HFFc6 (cell line): ENCODE measurements at regions not wholly inside any gene's neighbourhood (a gene's known extent, or its start where the extent isn't known, plus 50 kb on each side); places are given as distances from the start of the nearest gene placed in this dataset.

ENCODE experiments used
- DNase-seq: peaks from one replicate; pipeline ENCODE4 v3.0.0-alpha.2; 2018
- H3K27ac Mint-ChIP-seq: 2 replicates; pipeline ENCODE4 v1.8.0; 2020; ENCODE audit warnings: mild to moderate bottlenecking, mixed read lengths
- H3K27me3 Mint-ChIP-seq: 2 replicates; pipeline ENCODE4 v1.8.0; 2021; ENCODE audit warnings: mild to moderate bottlenecking, moderate library complexity, mixed read lengths; ENCODE audit not compliant: insufficient read depth
- H3K36me3 Mint-ChIP-seq: 2 replicates; pipeline ENCODE4 v1.8.0; 2021; ENCODE audit warnings: low read depth, mixed read lengths
- H3K4me1 Mint-ChIP-seq: 2 replicates; pipeline ENCODE4 v1.8.0; 2020; ENCODE audit warnings: low read depth, mixed read lengths
- H3K4me3 Mint-ChIP-seq: 2 replicates; pipeline ENCODE4 v1.8.0; 2020; ENCODE audit warnings: mild to moderate bottlenecking, moderate library complexity, mixed read lengths
- H3K9me3 Mint-ChIP-seq: 2 replicates; pipeline ENCODE4 v1.8.0; 2020; ENCODE audit warnings: mild to moderate bottlenecking, mixed read lengths
- TF ChIP-seq, protein P1 (sequence below): fragments of 200-600 bp; sonication (generic); IDR thresholded peaks from 2 replicates; pipeline ENCODE4 v1.5.0; 2021; ENCODE audit warnings: antibody characterized with exemption, mild to moderate bottlenecking

DNA sequence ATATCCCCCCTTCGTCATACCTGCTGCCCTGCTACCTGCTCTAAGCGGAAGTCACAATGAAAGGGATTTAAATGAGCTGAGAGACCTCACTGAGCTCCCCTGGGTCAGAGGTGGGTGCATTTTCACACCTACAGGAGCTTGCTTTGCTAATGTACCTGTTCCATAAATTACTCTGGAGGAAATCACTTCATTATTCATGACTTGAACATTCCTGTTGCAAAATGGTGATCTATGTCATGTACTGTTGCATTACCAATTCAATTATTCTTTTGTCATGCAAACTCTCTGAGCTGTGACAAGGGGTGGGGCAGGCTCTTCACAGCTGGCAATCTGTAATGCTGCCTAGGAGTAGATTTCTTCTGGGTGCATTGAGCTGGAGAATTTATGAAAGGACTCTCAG, 761.3 kb downstream of the TSN start:
- H3K27ac Mint-ChIP-seq: no peak overlapping the region
- H3K9me3 Mint-ChIP-seq: peaks cover 21% of the 10 kb centered on the region
- TF ChIP-seq, protein P1, sequence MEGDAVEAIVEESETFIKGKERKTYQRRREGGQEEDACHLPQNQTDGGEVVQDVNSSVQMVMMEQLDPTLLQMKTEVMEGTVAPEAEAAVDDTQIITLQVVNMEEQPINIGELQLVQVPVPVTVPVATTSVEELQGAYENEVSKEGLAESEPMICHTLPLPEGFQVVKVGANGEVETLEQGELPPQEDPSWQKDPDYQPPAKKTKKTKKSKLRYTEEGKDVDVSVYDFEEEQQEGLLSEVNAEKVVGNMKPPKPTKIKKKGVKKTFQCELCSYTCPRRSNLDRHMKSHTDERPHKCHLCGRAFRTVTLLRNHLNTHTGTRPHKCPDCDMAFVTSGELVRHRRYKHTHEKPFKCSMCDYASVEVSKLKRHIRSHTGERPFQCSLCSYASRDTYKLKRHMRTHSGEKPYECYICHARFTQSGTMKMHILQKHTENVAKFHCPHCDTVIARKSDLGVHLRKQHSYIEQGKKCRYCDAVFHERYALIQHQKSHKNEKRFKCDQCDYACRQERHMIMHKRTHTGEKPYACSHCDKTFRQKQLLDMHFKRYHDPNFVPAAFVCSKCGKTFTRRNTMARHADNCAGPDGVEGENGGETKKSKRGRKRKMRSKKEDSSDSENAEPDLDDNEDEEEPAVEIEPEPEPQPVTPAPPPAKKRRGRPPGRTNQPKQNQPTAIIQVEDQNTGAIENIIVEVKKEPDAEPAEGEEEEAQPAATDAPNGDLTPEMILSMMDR: no peak
- no peaks in the 10 kb centered on the region for H3K4me1 Mint-ChIP-seq
- no peaks in the 10 kb centered on the region for H3K36me3 Mint-ChIP-seq
- H3K4me3 Mint-ChIP-seq: no peak overlapping the region
- no peak for DNase-seq
- H3K27me3 Mint-ChIP-seq: no peaks in the 10 kb centered on the region

DNA sequence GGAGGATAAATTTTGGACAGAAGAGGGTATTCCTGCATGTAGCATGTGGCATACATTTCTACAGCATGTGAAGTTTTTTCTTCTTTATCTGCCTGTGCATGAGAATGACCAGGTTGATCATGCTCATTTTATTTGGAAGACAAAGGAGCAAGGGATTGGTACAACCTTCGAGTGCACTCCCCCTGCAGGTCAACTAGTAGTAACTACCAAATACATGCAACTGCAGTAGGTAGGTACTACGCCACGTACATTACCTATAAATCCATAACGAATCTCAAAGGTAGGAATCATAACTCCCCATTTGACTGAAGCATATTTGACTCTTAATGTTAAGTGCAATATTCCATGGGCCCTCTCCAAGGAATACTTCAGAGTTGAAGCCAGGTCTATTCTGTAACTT, 763.9 kb downstream of the TSN start:
- H3K9me3 Mint-ChIP-seq: peaks cover 19% of the 10 kb centered on the region
- TF ChIP-seq, protein P1: peak; percentile 36; the same call in 1 of the 2 replicates
- no peaks in the 10 kb centered on the region; the same call in 1 of the 2 replicates for H3K27me3 Mint-ChIP-seq
- H3K4me1 Mint-ChIP-seq: no peaks in the 10 kb centered on the region
- H3K36me3 Mint-ChIP-seq: no peaks in the 10 kb centered on the region
- DNase-seq: no peak
- H3K27ac Mint-ChIP-seq: no peak overlapping the region
- H3K4me3 Mint-ChIP-seq: no peak overlapping the region

DNA sequence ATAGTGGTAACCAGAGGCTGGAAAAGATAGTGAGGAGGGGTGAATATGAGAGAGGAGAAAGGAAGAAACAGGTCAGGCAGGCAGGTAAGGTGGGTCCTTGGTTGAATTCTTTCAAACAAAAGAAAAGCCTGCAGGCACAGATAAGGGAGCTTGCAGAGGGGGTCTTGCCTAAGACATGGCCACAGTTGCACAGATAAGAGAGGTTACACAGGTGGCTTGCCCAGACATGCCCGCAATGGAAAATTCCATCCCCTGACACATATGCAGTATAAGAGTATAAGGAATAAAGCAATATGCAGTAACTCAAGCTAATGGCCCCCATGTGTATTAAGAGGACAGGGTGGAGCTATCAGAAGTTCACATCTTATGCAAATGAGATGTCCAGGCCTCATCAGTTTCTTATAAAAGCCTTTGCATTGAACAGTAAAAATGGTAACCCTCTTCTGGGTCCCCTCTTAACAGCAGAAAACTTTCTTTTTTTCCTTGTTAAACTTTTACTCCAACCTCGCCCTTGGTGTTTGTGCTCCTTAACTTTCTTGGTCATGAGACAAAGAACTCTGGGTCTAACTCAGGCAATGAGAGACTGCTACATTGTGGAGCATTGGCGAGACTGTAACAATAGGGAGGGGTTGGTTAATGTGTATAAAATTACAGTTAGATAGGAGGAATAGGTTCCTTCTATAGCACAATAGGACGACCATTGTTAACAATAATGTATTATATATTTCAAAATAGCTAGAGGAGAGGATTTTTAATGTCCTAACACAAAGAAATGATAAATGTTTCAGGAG, 764.6 kb downstream of the TSN start:
- TF ChIP-seq, protein P1: no peak
- Mint-ChIP-seq H3K4me3 (no peak overlapping the region), H3K36me3 (no peaks in the 10 kb centered on the region), H3K27ac (no peak overlapping the region), H3K4me1 (no peaks in the 10 kb centered on the region), H3K9me3 (peaks cover 16% of the 10 kb centered on the region), H3K27me3 (no peaks in the 10 kb centered on the region; the same call in 1 of the 2 replicates)
- DNase-seq: no peak

DNA sequence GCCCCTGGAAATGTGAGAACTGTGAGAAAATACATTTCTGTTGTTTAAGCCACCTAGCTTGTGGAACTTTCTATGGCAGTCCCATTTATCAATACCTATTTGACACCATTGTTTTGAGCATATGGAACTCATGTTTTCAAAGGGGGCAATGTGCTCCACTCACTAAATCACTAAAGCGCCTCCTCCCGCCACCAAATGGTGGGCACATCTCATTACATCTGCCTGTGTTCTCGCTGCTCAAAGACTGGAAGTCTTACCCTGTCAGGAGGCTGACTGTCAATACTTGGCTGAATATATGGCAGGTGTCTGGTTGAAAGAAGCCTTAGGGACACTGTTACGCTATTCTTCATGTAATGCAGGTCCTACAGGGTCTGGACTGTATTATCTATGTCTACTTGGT, 767.7 kb downstream of the TSN start:
- Mint-ChIP-seq H3K4me3 (no peak overlapping the region), H3K27me3 (no peaks in the 10 kb centered on the region; the same call in none of the 2 replicates), H3K27ac (no peak overlapping the region), H3K9me3 (peaks cover 17% of the 10 kb centered on the region), H3K36me3 (no peaks in the 10 kb centered on the region), H3K4me1 (no peaks in the 10 kb centered on the region)
- TF ChIP-seq, protein P1: no peak
- DNase-seq: no peak

DNA sequence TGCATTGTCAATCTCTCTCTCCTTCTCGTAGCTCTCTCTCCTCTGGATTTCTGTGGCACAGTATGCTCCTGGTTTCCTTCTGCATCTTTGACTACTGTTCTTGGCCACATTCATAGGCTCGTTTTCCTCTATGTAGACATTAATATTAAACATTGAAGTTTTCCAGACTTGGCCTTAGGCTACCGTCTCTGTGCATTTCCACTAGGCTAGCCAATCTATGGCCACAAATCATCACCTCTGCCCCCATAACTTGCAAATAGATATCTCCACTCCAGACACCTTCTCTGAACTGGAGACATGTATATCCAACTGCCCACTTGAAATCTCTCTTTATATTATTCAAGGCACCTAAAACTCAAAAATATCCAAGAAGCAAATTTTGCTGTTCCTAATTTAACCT, 768.5 kb downstream of the TSN start:
- Mint-ChIP-seq H3K4me3 (no peak overlapping the region), H3K4me1 (no peaks in the 10 kb centered on the region), H3K27me3 (no peaks in the 10 kb centered on the region; the same call in none of the 2 replicates), H3K36me3 (no peaks in the 10 kb centered on the region), H3K9me3 (peaks cover 17% of the 10 kb centered on the region), H3K27ac (no peak overlapping the region)
- TF ChIP-seq, protein P1: no peak
- no peak for DNase-seq
